ENCODE measurements at regions not wholly inside any gene's neighbourhood (a gene's known extent, or its start where the extent isn't known, plus 50 kb on each side); places are given as distances from the start of the nearest gene placed in this dataset.

GRCh38 chr7:89738549-89738948, 415.7 kb upstream of the STEAP1 start:
- Histone ChIP-seq H3K36me3 (ENCODE audit: control insufficient read depth in 2 of 2, insufficient read depth in 2 of 2, low read length in 2 of 2) (no peaks in the 10 kb centered on the region), H3K27me3 (ENCODE audit: control insufficient read depth in 2 of 2, insufficient read depth in 2 of 2, low read length in 2 of 2) (no peaks in the 10 kb centered on the region)

GRCh38 chr7:89757910-89758309, 396.4 kb upstream of the STEAP1 start:
- Histone ChIP-seq H3K4me3 (ENCODE audit: low read length in 2 of 2) (no peak overlapping the region), H3K9ac (ENCODE audit: low read depth in 1 of 2, low read length in 2 of 2) (no peak overlapping the region), H3K4me1 (ENCODE audit: control insufficient read depth in 2 of 2, insufficient read depth in 2 of 2, low read length in 2 of 2) (no peaks in the 10 kb centered on the region), H3K27me3 (ENCODE audit: control insufficient read depth in 2 of 2, insufficient read depth in 2 of 2, low read length in 2 of 2) (no peaks in the 10 kb centered on the region), H3K27ac (ENCODE audit: low read depth in 2 of 2, low read length in 2 of 2) (no peak overlapping the region), H3K9me3 (ENCODE audit: control insufficient read depth in 2 of 2, low read length in 2 of 2) (no peaks in the 10 kb centered on the region), H3K36me3 (ENCODE audit: control insufficient read depth in 2 of 2, insufficient read depth in 2 of 2, low read length in 2 of 2) (no peaks in the 10 kb centered on the region)

More at GRCh38 chr7:89738549-89738948, 415.7 kb upstream of the STEAP1 start:
- Histone ChIP-seq H3K4me1 (ENCODE audit: control insufficient read depth in 2 of 2, insufficient read depth in 2 of 2, low read length in 2 of 2) (no peaks in the 10 kb centered on the region), H3K4me3 (ENCODE audit: low read length in 2 of 2) (no peak overlapping the region), H3K9me3 (ENCODE audit: control insufficient read depth in 2 of 2, low read length in 2 of 2) (no peaks in the 10 kb centered on the region), H3K27ac (ENCODE audit: low read depth in 2 of 2, low read length in 2 of 2) (no peak overlapping the region), H3K9ac (ENCODE audit: low read depth in 1 of 2, low read length in 2 of 2) (no peak overlapping the region)

DNA sequence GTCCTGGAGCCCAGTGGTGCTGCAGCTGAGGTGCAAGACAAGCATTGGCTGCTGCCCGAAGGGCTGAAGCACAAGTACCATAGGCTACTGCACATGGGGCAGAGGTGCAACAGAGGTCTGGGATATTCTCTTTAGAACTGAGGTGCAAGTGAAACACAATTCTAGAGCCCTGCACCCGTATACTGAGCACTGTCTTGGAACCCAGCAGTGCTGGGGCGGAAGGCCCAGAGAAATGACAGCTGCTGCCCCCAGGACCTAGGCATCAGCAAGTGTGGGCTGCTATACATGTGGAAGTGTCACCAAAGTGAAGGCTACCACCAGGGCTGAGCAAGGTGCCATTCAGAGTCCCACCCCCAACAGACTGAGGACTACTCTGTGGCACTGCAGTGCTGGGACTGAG, 393.6 kb upstream of the STEAP1 start:
- Histone ChIP-seq H3K9me3 (ENCODE audit: control insufficient read depth in 2 of 2, low read length in 2 of 2) (no peaks in the 10 kb centered on the region), H3K27me3 (ENCODE audit: control insufficient read depth in 2 of 2, insufficient read depth in 2 of 2, low read length in 2 of 2) (no peaks in the 10 kb centered on the region), H3K4me1 (ENCODE audit: control insufficient read depth in 2 of 2, insufficient read depth in 2 of 2, low read length in 2 of 2) (no peaks in the 10 kb centered on the region), H3K9ac (ENCODE audit: low read depth in 1 of 2, low read length in 2 of 2) (no peak overlapping the region), H3K4me3 (ENCODE audit: low read length in 2 of 2) (no peak overlapping the region), H3K27ac (ENCODE audit: low read depth in 2 of 2, low read length in 2 of 2) (no peak overlapping the region), H3K36me3 (ENCODE audit: control insufficient read depth in 2 of 2, insufficient read depth in 2 of 2, low read length in 2 of 2) (no peaks in the 10 kb centered on the region)

- no peak overlapping the region for H3K27ac ChIP-seq (ENCODE audit: low read depth in 2 of 2, low read length in 2 of 2)
- no peak overlapping the region for H3K4me3 ChIP-seq (ENCODE audit: low read length in 2 of 2)
- no peaks in the 10 kb centered on the region for H3K4me1 ChIP-seq (ENCODE audit: control insufficient read depth in 2 of 2, insufficient read depth in 2 of 2, low read length in 2 of 2)
- no peaks in the 10 kb centered on the region for H3K9me3 ChIP-seq (ENCODE audit: control insufficient read depth in 2 of 2, low read length in 2 of 2)
- no peaks in the 10 kb centered on the region for H3K36me3 ChIP-seq (ENCODE audit: control insufficient read depth in 2 of 2, insufficient read depth in 2 of 2, low read length in 2 of 2)
- H3K27me3 ChIP-seq (ENCODE audit: control insufficient read depth in 2 of 2, insufficient read depth in 2 of 2, low read length in 2 of 2), result no peaks in the 10 kb centered on the region
- H3K9ac ChIP-seq (ENCODE audit: low read depth in 1 of 2, low read length in 2 of 2), result no peak overlapping the region
These were observed 393.1 kb upstream of the STEAP1 start for GRCh38 chr7:89761173-89761572.

GRCh38 chr7:89770161-89770560, 384.1 kb upstream of the STEAP1 start:
- Histone ChIP-seq H3K27ac (ENCODE audit: low read depth in 2 of 2, low read length in 2 of 2) (no peak overlapping the region), H3K4me3 (ENCODE audit: low read length in 2 of 2) (no peak overlapping the region), H3K4me1 (ENCODE audit: control insufficient read depth in 2 of 2, insufficient read depth in 2 of 2, low read length in 2 of 2) (no peaks in the 10 kb centered on the region), H3K9ac (ENCODE audit: low read depth in 1 of 2, low read length in 2 of 2) (no peak overlapping the region), H3K36me3 (ENCODE audit: control insufficient read depth in 2 of 2, insufficient read depth in 2 of 2, low read length in 2 of 2) (no peaks in the 10 kb centered on the region), H3K27me3 (ENCODE audit: control insufficient read depth in 2 of 2, insufficient read depth in 2 of 2, low read length in 2 of 2) (no peaks in the 10 kb centered on the region), H3K9me3 (ENCODE audit: control insufficient read depth in 2 of 2, low read length in 2 of 2) (no peaks in the 10 kb centered on the region)

DNA sequence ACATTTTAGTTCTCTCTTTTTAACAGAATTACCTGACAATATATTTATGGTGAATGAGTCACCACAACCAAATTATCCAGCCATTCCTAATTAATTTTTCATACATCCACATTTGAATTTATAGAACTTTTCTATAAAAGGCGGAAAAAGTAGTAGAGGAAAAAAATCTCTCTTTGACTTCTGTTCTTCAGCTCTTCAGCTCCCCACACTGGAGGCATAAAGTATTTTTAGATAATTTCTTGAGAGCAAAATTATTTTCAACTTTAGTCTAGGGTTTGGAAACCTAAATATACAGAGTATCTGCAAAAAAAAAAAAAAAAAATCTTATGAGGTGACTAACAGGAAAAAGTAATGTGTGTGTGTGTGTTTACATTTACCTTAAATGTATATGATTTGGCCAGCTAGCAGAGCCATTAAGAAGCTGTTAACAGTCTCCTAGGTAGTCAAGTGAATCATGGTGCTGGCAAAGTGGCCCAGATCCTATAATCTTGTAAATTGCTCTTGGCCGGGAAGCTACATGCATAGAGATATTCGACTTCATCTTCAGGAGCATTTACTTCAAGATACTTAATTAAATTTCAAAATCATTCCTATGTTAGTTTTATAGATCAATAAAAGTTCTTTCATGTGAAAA, 383.1 kb upstream of the STEAP1 start:
- no peaks in the 10 kb centered on the region for H3K9me3 ChIP-seq (ENCODE audit: control insufficient read depth in 2 of 2, low read length in 2 of 2)
- no peak overlapping the region for H3K9ac ChIP-seq (ENCODE audit: low read depth in 1 of 2, low read length in 2 of 2)
- no peaks in the 10 kb centered on the region for H3K27me3 ChIP-seq (ENCODE audit: control insufficient read depth in 2 of 2, insufficient read depth in 2 of 2, low read length in 2 of 2)
- no peaks in the 10 kb centered on the region for H3K4me1 ChIP-seq (ENCODE audit: control insufficient read depth in 2 of 2, insufficient read depth in 2 of 2, low read length in 2 of 2)
- H3K36me3 ChIP-seq (ENCODE audit: control insufficient read depth in 2 of 2, insufficient read depth in 2 of 2, low read length in 2 of 2), result no peaks in the 10 kb centered on the region
- no peak overlapping the region for H3K4me3 ChIP-seq (ENCODE audit: low read length in 2 of 2)
- H3K27ac ChIP-seq (ENCODE audit: low read depth in 2 of 2, low read length in 2 of 2), result no peak overlapping the region

DNA sequence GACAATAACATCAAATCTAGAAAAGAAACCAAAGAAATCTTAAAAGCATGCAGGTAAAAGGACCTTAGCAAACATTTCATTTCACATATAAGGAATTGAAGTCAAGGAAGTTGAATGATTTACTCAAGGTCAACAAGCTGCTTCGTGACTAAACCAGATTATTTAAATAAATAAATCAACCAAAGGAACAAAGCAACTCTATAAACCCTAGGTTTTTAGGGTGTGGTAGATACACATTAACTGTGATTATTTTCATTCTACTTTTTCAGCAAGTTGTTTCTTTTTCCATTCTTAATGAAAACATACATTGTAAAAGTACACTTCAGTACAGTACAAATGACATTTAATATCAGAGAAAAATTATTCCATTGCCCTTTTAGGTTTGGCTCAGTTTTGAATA, 382.0 kb upstream of the STEAP1 start:
- Histone ChIP-seq H3K4me3 (ENCODE audit: low read length in 2 of 2) (no peak overlapping the region), H3K27ac (ENCODE audit: low read depth in 2 of 2, low read length in 2 of 2) (no peak overlapping the region), H3K27me3 (ENCODE audit: control insufficient read depth in 2 of 2, insufficient read depth in 2 of 2, low read length in 2 of 2) (no peaks in the 10 kb centered on the region), H3K9ac (ENCODE audit: low read depth in 1 of 2, low read length in 2 of 2) (no peak overlapping the region), H3K36me3 (ENCODE audit: control insufficient read depth in 2 of 2, insufficient read depth in 2 of 2, low read length in 2 of 2) (no peaks in the 10 kb centered on the region), H3K9me3 (ENCODE audit: control insufficient read depth in 2 of 2, low read length in 2 of 2) (no peaks in the 10 kb centered on the region), H3K4me1 (ENCODE audit: control insufficient read depth in 2 of 2, insufficient read depth in 2 of 2, low read length in 2 of 2) (no peaks in the 10 kb centered on the region)

DNA sequence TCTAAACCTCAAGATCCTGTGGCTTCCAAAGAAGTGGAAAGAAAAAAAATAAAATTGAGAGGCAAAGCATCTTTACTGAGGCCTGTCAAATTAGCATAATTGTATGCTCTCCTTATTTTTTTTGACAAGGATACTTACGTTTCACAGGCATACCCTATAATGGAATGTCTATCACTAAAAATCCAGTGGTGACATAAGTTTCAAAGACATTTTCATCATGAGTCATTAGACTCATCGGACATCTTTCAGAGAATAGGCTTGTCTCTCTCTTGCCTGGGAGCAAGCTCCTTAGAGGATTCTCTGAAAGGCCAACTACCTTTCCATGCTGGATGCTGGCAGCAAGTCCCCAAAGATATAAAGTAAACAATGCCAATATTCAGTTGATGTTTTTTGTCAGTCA, 380.7 kb upstream of the STEAP1 start:
- H3K4me1 ChIP-seq (ENCODE audit: control insufficient read depth in 2 of 2, insufficient read depth in 2 of 2, low read length in 2 of 2), result no peaks in the 10 kb centered on the region
- no peak overlapping the region for H3K9ac ChIP-seq (ENCODE audit: low read depth in 1 of 2, low read length in 2 of 2)
- H3K9me3 ChIP-seq (ENCODE audit: control insufficient read depth in 2 of 2, low read length in 2 of 2), result no peaks in the 10 kb centered on the region
- H3K27ac ChIP-seq (ENCODE audit: low read depth in 2 of 2, low read length in 2 of 2), result no peak overlapping the region
- H3K36me3 ChIP-seq (ENCODE audit: control insufficient read depth in 2 of 2, insufficient read depth in 2 of 2, low read length in 2 of 2), result no peaks in the 10 kb centered on the region
- no peak overlapping the region for H3K4me3 ChIP-seq (ENCODE audit: low read length in 2 of 2)
- no peaks in the 10 kb centered on the region for H3K27me3 ChIP-seq (ENCODE audit: control insufficient read depth in 2 of 2, insufficient read depth in 2 of 2, low read length in 2 of 2)

DNA sequence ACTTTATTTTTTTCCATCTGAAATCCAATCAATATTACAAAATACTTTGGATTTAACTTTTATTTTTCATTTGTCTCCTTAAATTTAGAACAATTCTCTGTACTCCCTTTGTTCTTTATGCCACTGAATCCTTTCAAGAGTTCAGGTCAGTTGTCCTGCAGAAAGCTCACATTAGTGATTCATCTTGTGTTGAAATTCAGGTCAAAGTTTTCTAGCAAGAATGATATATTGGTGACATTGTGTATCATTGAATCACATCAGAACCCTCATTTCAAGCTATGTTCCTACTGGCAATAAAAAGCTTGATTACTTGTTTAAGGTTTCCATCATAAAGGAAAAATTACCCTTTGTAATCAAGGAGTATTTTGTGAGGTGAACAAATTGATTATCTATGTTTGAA, 378.8 kb upstream of the STEAP1 start:
- no peaks in the 10 kb centered on the region for H3K4me1 ChIP-seq (ENCODE audit: control insufficient read depth in 2 of 2, insufficient read depth in 2 of 2, low read length in 2 of 2)
- H3K9me3 ChIP-seq (ENCODE audit: control insufficient read depth in 2 of 2, low read length in 2 of 2), result no peaks in the 10 kb centered on the region
- H3K9ac ChIP-seq (ENCODE audit: low read depth in 1 of 2, low read length in 2 of 2), result no peak overlapping the region
- no peaks in the 10 kb centered on the region for H3K27me3 ChIP-seq (ENCODE audit: control insufficient read depth in 2 of 2, insufficient read depth in 2 of 2, low read length in 2 of 2)
- no peaks in the 10 kb centered on the region for H3K36me3 ChIP-seq (ENCODE audit: control insufficient read depth in 2 of 2, insufficient read depth in 2 of 2, low read length in 2 of 2)
- H3K27ac ChIP-seq (ENCODE audit: low read depth in 2 of 2, low read length in 2 of 2), result no peak overlapping the region
- H3K4me3 ChIP-seq (ENCODE audit: low read length in 2 of 2), result no peak overlapping the region

DNA sequence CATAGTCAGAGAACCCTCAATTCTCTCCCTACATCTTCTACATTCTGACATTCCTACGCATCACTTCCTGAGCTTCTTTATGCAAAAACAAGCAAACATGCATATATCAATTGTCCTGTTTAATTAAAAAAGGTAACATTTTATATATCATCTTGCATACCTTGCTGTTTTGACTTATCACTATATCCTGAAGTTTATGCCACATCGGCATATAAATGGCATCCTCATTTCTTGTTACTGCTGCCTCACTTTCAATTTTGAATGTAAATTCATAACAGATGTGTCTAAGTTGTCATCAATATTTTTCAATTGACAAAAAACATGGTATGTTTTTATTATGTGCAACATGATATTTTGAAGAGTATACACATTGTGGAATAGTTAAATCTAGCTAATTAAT, 377.3 kb upstream of the STEAP1 start:
- Histone ChIP-seq H3K27me3 (ENCODE audit: control insufficient read depth in 2 of 2, insufficient read depth in 2 of 2, low read length in 2 of 2) (no peaks in the 10 kb centered on the region), H3K9ac (ENCODE audit: low read depth in 1 of 2, low read length in 2 of 2) (no peak overlapping the region), H3K27ac (ENCODE audit: low read depth in 2 of 2, low read length in 2 of 2) (no peak overlapping the region), H3K36me3 (ENCODE audit: control insufficient read depth in 2 of 2, insufficient read depth in 2 of 2, low read length in 2 of 2) (no peaks in the 10 kb centered on the region), H3K4me3 (ENCODE audit: low read length in 2 of 2) (no peak overlapping the region), H3K4me1 (ENCODE audit: control insufficient read depth in 2 of 2, insufficient read depth in 2 of 2, low read length in 2 of 2) (no peaks in the 10 kb centered on the region), H3K9me3 (ENCODE audit: control insufficient read depth in 2 of 2, low read length in 2 of 2) (no peaks in the 10 kb centered on the region)

DNA sequence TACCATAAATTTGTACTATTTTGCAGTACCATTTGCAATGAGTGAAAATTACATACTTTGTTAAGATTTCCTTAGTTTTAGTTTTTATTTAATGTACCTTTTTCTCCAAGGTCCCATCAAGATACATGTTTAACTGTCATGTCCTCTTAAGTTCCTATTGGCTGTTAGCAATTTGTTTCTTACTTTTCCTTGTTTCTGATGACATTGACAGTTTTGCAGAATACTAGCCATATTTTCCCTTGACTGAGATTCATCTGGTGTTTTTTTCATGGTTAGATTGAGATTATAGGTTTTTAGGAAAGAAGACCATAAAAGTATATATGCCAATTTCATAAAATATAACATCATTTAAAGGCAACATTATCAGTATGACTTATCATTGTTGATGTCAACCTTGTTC, 376.8 kb upstream of the STEAP1 start:
- no peak overlapping the region for H3K27ac ChIP-seq (ENCODE audit: low read depth in 2 of 2, low read length in 2 of 2)

More for the DNA sequence above, 376.8 kb upstream of the STEAP1 start:
- Histone ChIP-seq H3K9ac (ENCODE audit: low read depth in 1 of 2, low read length in 2 of 2) (no peak overlapping the region), H3K4me1 (ENCODE audit: control insufficient read depth in 2 of 2, insufficient read depth in 2 of 2, low read length in 2 of 2) (no peaks in the 10 kb centered on the region), H3K9me3 (ENCODE audit: control insufficient read depth in 2 of 2, low read length in 2 of 2) (no peaks in the 10 kb centered on the region), H3K4me3 (ENCODE audit: low read length in 2 of 2) (no peak overlapping the region), H3K27me3 (ENCODE audit: control insufficient read depth in 2 of 2, insufficient read depth in 2 of 2, low read length in 2 of 2) (no peaks in the 10 kb centered on the region), H3K36me3 (ENCODE audit: control insufficient read depth in 2 of 2, insufficient read depth in 2 of 2, low read length in 2 of 2) (no peaks in the 10 kb centered on the region)

All from mucosa of rectum (tissue), 2 donors.